ACHN (cell line): ENCODE measurements at regions not wholly inside any gene's neighbourhood (a gene's known extent, or its start where the extent isn't known, plus 50 kb on each side); places are given as distances from the start of the nearest gene placed in this dataset.
"Not testable (repeated sequence)": the region's sequence is repeated elsewhere in the genome, so short reads cannot be mapped to it uniquely, and the experiment has no call there.

Source experiments
- DNase-seq: peaks from one replicate; pipeline ENCODE4 v3.0.0-alpha.2; 2015
- in situ Hi-C: cut with HindIII; loops from 2 replicates; pipeline ENCODE4 v1.10.0; 2017; ENCODE audit warnings: low sequenced_read_pairs, low pct_ligation_motif_present, low pct_unique_long_range_greater_than_20kb

DNA sequence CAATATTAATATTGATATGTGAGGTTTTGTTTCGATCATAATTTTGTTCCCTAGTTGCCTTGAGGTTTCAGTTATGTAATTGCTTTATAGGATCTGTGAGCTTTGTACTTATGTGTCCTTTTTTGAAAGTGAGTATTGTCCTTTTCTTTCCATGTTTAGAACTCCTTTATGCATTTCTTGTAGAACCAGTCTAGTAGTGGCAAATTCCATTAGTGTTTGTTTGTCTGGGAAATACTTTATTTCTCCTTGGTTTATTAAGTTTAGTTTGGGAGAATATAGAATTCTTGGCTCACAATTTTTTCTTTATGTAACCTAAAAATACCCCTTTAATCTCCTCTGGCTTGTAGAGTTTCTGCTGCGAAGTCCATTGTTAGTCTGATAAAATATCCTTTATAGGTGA lies 127.5 kb upstream of the KITLG start:
- DNase-seq = no peak
- in situ Hi-C loops = no loop called here

GRCh38 chr12:88706286-88706685 lies 126.0 kb upstream of the KITLG start:
- in situ Hi-C loops = no loop called here
- no peak for DNase-seq

- in situ Hi-C loops = no loop called here
- no peak for DNase-seq
Measured at GRCh38 chr12:88703790-88704189, 123.5 kb upstream of the KITLG start.

DNA sequence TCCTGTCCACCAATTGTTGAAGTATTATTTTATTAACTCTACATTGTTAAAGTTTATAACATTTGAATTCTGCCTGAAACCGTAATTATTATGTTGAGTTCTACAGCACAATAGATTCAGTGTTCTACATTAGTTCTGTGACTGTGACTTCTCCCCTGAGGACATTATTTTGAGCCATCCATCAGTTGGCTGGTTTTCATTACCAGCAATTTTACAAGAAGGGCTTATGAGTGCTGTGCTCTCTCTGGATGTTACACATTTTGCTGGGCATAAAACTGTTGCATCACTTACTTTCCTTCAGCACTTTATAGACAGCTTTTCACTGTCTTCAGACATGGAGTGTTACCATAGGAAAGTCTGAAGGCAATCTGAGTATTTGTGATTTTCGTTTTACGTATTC lies 118.2 kb upstream of the KITLG start:
- in situ Hi-C loops = no loop called here
- no peak for DNase-seq

DNA sequence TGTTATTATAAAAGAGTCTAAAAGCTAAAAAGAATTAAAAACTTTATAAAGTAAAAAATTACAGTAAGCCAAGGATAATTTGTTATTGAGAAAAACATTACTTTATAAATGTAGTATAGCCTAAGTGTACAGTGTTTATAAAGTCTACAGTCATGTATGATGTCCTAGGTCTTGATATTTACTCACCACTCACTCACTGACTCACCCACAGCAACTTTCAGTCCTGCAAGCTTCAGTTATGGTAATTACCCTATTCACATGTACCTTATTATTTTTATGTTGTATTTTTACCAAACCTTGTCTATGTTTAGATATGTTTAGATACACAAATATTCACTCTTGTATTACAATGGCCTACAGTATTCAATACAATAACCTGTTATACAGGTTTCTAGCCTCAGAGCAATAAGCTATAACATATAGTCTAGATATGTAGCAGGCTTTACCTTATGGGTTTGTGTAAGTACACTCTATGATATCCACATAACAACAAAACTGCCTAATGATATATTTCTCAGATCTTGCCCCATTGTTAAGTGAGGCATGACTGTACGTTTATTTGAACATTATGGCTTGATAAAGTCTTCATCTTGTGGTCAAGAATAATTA lies 113.7 kb upstream of the KITLG start:
- in situ Hi-C loops = no loop called here
- DNase-seq = no peak

- in situ Hi-C loops = no loop called here
- no peak for DNase-seq
Measured at GRCh38 chr12:88691811-88692210, 111.5 kb upstream of the KITLG start.

DNA sequence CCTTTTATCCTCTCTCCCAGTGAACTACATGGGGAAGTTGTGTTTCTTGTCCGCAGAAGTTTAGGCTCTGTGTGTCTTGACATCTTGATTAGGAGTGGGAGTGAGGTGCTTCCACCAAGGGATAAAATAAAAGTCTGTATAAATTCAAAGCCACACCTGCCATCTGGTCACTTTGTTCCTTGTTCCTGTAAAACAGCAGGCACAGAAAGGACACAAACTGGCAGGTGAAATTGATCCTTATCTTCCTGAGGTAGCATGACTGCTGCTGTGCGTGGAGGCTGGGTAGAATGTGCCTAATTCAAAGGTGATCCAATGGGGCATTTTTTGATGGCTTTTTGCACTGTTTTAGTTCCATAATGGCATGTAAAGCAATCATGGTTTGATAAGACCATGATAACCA lies 104.3 kb upstream of the KITLG start:
- in situ Hi-C loops = no loop called here
- DNase-seq = no peak

DNA sequence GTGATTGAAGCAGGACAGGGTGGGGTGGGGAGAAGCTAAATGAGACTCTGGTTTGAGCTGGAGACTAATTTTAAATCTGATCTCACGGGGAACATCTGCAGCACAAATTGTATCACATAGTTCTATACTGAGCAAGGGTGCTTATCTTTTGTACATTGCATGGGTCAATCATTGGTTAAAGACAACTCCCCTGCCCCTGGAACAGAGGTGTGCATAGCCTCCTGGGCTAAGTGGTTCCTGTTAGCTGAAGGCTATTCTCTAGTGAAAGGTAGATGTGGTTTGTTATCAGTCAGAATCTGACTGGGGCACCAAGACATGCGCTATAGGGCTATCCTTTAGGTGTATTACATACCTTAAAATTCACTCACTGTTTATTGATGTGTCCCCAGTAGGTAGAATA lies 103.9 kb upstream of the KITLG start:
- DNase-seq = no peak
- in situ Hi-C loops = no loop called here

- in situ Hi-C loops = no loop called here
- DNase-seq = no peak
Measured at GRCh38 chr12:88683628-88684027, 103.4 kb upstream of the KITLG start.

- in situ Hi-C loops = no loop called here
- DNase-seq = no peak
Measured at GRCh38 chr12:88681271-88681670, 101.0 kb upstream of the KITLG start.

DNA sequence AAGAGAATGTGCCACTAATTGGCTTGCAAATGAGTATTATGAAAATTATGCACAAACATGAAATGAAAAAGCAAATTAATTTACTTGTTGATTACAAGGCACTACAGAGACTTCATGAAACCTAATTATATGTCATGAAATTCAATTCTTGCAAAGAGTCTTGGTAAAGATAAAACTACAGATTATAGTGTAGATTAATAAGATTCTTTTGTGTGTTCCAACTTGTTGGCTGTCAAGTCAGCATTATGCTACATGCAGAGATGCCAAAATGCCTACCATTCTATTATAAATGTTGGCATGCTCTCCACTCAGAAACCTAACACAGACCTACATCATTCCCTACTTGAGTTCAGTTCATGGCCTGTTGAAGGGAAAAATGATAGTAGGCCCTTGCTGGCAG lies 97.2 kb upstream of the KITLG start:
- in situ Hi-C loops = no loop called here

DNA sequence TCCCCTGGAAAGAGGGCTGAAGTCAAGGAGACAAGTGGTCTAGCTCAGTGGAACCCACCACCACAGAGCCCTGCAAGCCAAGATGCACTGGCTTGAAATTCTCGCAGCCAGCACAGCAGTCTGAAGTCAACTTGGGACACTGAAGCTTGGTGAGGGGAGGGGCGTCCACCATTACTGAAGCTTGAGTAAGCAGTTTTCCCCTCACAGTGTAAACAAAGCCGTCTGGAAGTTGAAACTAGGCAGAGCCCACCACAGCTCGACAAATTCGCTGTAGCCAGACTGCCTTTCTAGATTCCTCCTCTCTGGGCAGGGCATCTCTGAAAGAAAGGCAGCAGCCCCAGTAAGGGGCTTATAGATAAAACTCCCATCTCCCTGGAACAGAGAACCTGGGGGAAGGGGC lies 87.3 kb upstream of the KITLG start:
- in situ Hi-C loops, DNase-seq: not testable (repeated sequence)

More for the DNA sequence above, 97.2 kb upstream of the KITLG start:
- no peak for DNase-seq

DNA sequence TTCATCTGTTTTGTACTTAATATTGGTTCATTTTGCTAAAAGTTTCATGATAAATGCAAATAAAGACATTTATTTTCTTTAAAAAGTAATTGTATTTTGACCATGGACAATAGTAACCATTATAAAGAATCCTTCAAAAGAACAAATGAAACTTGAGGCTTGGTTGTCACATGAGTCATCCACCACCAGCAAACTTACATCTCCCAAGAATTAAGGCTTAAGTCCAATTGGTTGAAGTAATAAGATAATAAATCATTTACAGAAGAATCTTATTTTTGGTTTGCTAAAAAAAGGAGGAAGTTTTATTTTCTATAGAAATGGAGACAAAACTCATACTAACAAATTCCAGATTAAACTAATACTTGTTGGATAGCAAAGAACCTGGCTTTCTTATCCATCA lies 84.8 kb upstream of the KITLG start:
- in situ Hi-C loops = no loop called here
- no peak for DNase-seq

GRCh38 chr12:88662961-88663360 lies 82.7 kb upstream of the KITLG start:
- in situ Hi-C loops = no loop called here
- no peak for DNase-seq

GRCh38 chr12:88662093-88662492 lies 81.8 kb upstream of the KITLG start:
- in situ Hi-C loops = no loop called here
- no peak for DNase-seq

DNA sequence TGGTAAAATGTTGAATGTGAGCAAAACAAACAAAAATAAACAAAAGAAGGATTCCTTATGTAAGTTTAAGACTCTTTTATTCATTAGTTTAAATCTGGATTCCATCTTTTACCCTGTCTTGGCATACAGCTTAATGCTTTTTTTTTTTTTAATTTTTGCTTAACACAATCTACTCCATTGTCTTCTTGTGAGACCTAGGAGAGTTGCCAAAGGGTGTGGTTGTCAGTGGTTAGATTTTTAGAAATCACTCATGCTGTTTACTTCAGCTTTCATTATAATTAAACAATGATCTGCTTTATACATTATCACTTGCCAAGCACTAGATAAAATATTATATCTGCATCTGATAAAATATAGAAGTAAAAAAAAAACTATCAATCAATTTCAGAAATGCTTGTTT lies 77.7 kb upstream of the KITLG start:
- DNase-seq = no peak

GRCh38 chr12:88650715-88651114 lies 70.4 kb upstream of the KITLG start:
- DNase-seq = no peak
- in situ Hi-C loops = no loop called here

More for the DNA sequence above, 77.7 kb upstream of the KITLG start:
- in situ Hi-C loops = no loop called here

- in situ Hi-C loops = loop anchor here (25.0 kb wide), 1 partner anchor 339 kb away; no protein-coding TSS in a partner anchor
- no peak for DNase-seq
Measured at GRCh38 chr12:88648625-88649024, 68.4 kb upstream of the KITLG start.

DNA sequence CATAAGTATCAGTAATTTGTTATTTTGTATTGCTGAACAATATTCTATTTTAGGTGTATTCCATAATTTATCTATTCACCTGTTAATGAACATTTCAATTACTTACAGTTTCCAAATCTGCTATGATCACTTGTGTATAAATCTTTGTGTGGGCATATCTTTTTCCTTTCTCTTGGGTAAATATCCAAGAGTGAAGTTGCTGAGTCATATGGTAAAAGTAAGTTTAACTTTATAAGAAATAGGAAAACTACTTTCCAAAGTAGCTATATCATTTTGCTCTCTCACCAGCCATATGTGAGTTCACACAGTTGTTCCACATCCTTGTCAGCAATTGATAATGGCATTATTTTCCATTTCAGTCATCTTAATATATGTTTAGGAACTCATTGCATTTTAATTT lies 66.6 kb upstream of the KITLG start:
- in situ Hi-C loops = loop anchor here (25.0 kb wide), 1 partner anchor 340 kb away; no protein-coding TSS in a partner anchor
- DNase-seq = no peak

- in situ Hi-C loops = loop anchor here (25.0 kb wide), 1 partner anchor 341 kb away; no protein-coding TSS in a partner anchor
- no peak for DNase-seq
Measured at GRCh38 chr12:88645816-88646215, 65.5 kb upstream of the KITLG start.
